DND-41 (cell line): ENCODE measurements at regions not wholly inside any gene's neighbourhood (a gene's known extent, or its start where the extent isn't known, plus 50 kb on each side); places are given as distances from the start of the nearest gene placed in this dataset.

Experiments used
- EZH2 ChIP-seq: IDR thresholded peaks from 3 replicates; pipeline ENCODE4 v1.6.1; 2012; ENCODE audit warnings: borderline replicate concordance, low read depth, mild to moderate bottlenecking, moderate library complexity, low read length, inconsistent platforms; ENCODE audit not compliant: severe bottlenecking
- TF ChIP-seq, protein P1 (sequence below): IDR thresholded peaks from 2 replicates; pipeline ENCODE4 v1.5.1; 2012; ENCODE audit warnings: borderline replicate concordance, low read length, moderate library complexity, mild to moderate bottlenecking; ENCODE audit not compliant: poor library complexity, severe bottlenecking; ENCODE audit errors: extremely low read depth

DNA sequence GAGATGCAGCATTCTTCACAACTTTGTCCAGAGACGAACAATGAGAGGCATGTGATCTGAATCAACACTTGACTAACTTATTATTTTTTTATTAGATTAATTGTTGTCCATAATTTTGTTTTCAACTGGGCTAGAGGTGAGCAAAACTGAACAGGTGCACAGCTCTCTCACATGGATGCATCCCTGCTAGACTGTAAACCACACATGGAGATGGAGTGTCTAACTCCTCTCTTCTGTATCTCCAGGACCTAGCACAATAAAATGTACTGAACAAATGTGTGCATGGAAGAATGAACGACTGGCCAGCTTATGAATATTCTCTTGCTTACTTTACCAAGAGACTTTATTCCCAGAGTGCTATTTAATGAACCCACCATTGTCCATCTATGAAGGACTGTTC, 627.7 kb downstream of the LIG4 start:
- TF ChIP-seq, protein P1, sequence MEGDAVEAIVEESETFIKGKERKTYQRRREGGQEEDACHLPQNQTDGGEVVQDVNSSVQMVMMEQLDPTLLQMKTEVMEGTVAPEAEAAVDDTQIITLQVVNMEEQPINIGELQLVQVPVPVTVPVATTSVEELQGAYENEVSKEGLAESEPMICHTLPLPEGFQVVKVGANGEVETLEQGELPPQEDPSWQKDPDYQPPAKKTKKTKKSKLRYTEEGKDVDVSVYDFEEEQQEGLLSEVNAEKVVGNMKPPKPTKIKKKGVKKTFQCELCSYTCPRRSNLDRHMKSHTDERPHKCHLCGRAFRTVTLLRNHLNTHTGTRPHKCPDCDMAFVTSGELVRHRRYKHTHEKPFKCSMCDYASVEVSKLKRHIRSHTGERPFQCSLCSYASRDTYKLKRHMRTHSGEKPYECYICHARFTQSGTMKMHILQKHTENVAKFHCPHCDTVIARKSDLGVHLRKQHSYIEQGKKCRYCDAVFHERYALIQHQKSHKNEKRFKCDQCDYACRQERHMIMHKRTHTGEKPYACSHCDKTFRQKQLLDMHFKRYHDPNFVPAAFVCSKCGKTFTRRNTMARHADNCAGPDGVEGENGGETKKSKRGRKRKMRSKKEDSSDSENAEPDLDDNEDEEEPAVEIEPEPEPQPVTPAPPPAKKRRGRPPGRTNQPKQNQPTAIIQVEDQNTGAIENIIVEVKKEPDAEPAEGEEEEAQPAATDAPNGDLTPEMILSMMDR: no peak
- no peak for TF ChIP-seq EZH2
